ENCODE measurements at regions not wholly inside any gene's neighbourhood (a gene's known extent, or its start where the extent isn't known, plus 50 kb on each side); places are given as distances from the start of the nearest gene placed in this dataset.
A peak's percentile ranks its signal among the peaks of the same experiment; 100 is the strongest.

DNA sequence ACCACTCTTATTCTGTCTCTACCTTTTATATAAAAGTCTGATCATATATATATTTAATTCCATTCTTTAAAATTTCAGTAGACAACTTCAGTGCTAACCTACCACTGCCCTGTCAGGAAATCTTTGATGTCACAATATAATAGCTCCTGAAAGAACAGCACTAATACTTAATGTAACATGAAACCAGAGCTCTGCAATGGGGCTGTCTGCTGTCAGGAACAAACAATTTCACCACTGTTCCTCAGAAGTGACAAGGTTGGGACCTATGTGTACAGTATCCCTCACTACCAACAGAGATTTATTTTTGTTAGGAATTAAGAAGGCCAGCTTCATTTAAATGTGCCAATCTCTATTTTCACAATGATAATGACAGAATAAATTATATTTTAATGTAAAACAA lies 165.5 kb upstream of the C11orf58 start:
- no peak for TF ChIP-seq GLIS3 (CRISPR knock-in tag; IDR thresholded peaks at IDR 0.05)
- TF ChIP-seq, protein P1, sequence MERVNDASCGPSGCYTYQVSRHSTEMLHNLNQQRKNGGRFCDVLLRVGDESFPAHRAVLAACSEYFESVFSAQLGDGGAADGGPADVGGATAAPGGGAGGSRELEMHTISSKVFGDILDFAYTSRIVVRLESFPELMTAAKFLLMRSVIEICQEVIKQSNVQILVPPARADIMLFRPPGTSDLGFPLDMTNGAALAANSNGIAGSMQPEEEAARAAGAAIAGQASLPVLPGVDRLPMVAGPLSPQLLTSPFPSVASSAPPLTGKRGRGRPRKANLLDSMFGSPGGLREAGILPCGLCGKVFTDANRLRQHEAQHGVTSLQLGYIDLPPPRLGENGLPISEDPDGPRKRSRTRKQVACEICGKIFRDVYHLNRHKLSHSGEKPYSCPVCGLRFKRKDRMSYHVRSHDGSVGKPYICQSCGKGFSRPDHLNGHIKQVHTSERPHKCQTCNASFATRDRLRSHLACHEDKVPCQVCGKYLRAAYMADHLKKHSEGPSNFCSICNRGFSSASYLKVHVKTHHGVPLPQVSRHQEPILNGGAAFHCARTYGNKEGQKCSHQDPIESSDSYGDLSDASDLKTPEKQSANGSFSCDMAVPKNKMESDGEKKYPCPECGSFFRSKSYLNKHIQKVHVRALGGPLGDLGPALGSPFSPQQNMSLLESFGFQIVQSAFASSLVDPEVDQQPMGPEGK (CRISPR knock-in tag; IDR thresholded peaks at IDR 0.05; ENCODE audit: borderline replicate concordance), result no peak
- TF ChIP-seq, protein P2, sequence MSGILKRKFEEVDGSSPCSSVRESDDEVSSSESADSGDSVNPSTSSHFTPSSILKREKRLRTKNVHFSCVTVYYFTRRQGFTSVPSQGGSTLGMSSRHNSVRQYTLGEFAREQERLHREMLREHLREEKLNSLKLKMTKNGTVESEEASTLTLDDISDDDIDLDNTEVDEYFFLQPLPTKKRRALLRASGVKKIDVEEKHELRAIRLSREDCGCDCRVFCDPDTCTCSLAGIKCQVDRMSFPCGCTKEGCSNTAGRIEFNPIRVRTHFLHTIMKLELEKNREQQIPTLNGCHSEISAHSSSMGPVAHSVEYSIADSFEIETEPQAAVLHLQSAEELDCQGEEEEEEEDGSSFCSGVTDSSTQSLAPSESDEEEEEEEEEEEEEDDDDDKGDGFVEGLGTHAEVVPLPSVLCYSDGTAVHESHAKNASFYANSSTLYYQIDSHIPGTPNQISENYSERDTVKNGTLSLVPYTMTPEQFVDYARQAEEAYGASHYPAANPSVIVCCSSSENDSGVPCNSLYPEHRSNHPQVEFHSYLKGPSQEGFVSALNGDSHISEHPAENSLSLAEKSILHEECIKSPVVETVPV (CRISPR knock-in tag; IDR thresholded peaks at IDR 0.05), result no peak
- TF ChIP-seq ISL1 (CRISPR knock-in tag; IDR thresholded peaks at IDR 0.05), result no peak
- TF ChIP-seq, protein P3, sequence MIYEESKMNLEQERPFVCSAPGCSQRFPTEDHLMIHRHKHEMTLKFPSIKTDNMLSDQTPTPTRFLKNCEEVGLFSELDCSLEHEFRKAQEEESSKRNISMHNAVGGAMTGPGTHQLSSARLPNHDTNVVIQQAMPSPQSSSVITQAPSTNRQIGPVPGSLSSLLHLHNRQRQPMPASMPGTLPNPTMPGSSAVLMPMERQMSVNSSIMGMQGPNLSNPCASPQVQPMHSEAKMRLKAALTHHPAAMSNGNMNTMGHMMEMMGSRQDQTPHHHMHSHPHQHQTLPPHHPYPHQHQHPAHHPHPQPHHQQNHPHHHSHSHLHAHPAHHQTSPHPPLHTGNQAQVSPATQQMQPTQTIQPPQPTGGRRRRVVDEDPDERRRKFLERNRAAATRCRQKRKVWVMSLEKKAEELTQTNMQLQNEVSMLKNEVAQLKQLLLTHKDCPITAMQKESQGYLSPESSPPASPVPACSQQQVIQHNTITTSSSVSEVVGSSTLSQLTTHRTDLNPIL (CRISPR knock-in tag; IDR thresholded peaks at IDR 0.05; ENCODE audit: low read depth), result no peak
- TF ChIP-seq ESRRG (CRISPR knock-in tag; IDR thresholded peaks at IDR 0.05), result no peak
- no peak for TF ChIP-seq TOX (CRISPR knock-in tag; IDR thresholded peaks at IDR 0.05; ENCODE audit: borderline replicate concordance)
- no peak for TF ChIP-seq RARB (CRISPR knock-in tag; IDR thresholded peaks at IDR 0.05)
- TF ChIP-seq BACH2 (CRISPR knock-in tag; IDR thresholded peaks at IDR 0.05; ENCODE audit: borderline replicate concordance), result no peak
- no peak for TF ChIP-seq ZFP30 (CRISPR knock-in tag; IDR thresholded peaks at IDR 0.05)
- no peak for TF ChIP-seq ARNTL (CRISPR knock-in tag; IDR thresholded peaks at IDR 0.05; ENCODE audit: borderline replicate concordance, low read depth)
- TF ChIP-seq, protein P4, sequence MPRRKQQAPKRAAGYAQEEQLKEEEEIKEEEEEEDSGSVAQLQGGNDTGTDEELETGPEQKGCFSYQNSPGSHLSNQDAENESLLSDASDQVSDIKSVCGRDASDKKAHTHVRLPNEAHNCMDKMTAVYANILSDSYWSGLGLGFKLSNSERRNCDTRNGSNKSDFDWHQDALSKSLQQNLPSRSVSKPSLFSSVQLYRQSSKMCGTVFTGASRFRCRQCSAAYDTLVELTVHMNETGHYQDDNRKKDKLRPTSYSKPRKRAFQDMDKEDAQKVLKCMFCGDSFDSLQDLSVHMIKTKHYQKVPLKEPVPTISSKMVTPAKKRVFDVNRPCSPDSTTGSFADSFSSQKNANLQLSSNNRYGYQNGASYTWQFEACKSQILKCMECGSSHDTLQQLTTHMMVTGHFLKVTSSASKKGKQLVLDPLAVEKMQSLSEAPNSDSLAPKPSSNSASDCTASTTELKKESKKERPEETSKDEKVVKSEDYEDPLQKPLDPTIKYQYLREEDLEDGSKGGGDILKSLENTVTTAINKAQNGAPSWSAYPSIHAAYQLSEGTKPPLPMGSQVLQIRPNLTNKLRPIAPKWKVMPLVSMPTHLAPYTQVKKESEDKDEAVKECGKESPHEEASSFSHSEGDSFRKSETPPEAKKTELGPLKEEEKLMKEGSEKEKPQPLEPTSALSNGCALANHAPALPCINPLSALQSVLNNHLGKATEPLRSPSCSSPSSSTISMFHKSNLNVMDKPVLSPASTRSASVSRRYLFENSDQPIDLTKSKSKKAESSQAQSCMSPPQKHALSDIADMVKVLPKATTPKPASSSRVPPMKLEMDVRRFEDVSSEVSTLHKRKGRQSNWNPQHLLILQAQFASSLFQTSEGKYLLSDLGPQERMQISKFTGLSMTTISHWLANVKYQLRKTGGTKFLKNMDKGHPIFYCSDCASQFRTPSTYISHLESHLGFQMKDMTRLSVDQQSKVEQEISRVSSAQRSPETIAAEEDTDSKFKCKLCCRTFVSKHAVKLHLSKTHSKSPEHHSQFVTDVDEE (CRISPR knock-in tag; IDR thresholded peaks at IDR 0.05), result no peak
- no peak for TF ChIP-seq OSR1 (CRISPR knock-in tag; IDR thresholded peaks at IDR 0.05)
- no peak for TF ChIP-seq ZNF8 (CRISPR knock-in tag; IDR thresholded peaks at IDR 0.05)
- TF ChIP-seq SNAI2 (CRISPR knock-in tag; IDR thresholded peaks at IDR 0.05), result no peak
- TF ChIP-seq CSDC2 (CRISPR knock-in tag; IDR thresholded peaks at IDR 0.05), result no peak
- TF ChIP-seq ZNF70 (CRISPR knock-in tag; IDR thresholded peaks at IDR 0.05), result no peak
- TF ChIP-seq, protein P5, sequence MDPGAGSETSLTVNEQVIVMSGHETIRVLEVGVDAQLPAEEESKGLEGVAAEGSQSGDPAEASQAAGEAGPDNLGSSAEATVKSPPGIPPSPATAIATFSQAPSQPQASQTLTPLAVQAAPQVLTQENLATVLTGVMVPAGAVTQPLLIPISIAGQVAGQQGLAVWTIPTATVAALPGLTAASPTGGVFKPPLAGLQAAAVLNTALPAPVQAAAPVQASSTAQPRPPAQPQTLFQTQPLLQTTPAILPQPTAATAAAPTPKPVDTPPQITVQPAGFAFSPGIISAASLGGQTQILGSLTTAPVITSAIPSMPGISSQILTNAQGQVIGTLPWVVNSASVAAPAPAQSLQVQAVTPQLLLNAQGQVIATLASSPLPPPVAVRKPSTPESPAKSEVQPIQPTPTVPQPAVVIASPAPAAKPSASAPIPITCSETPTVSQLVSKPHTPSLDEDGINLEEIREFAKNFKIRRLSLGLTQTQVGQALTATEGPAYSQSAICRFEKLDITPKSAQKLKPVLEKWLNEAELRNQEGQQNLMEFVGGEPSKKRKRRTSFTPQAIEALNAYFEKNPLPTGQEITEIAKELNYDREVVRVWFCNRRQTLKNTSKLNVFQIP (CRISPR knock-in tag; IDR thresholded peaks at IDR 0.05; ENCODE audit: borderline replicate concordance, low read depth), result no peak
- no peak for TF ChIP-seq ZFP3 (CRISPR knock-in tag; IDR thresholded peaks at IDR 0.05)
- no peak for TF ChIP-seq PPARA (CRISPR knock-in tag; IDR thresholded peaks at IDR 0.05; ENCODE audit: borderline replicate concordance)
- ATAC-seq, result peak; percentile 27; the same call in 2 of the 3 replicates

DNA sequence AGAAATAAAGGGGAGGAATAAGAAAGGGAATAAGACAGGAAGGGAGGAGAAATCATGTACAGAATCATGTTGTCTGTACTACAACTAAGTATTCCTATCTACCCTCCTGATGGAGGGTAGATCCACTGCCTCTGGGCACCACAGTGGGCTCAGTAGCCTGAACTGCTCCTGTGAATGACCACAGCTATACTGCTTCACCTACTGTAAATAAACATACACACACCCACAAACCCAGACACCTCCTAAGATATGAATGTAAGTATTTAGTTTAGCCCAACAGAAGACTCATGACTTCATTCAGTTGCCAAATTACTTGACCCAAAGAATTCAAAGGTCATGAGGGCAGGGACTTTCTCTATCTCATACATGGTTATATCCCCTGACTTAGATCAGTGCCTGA lies 177.3 kb upstream of the C11orf58 start:
- no peak for ATAC-seq
- TF ChIP-seq, protein P2 (CRISPR knock-in tag; IDR thresholded peaks at IDR 0.05), result no peak
- TF ChIP-seq GLIS3 (CRISPR knock-in tag; IDR thresholded peaks at IDR 0.05) (no peak), PPARA (CRISPR knock-in tag; IDR thresholded peaks at IDR 0.05; ENCODE audit: borderline replicate concordance) (no peak), ZC3H10 (CRISPR knock-in tag; IDR thresholded peaks at IDR 0.05) (no peak), CSDC2 (CRISPR knock-in tag; IDR thresholded peaks at IDR 0.05) (no peak), ZNF565 (CRISPR knock-in tag; conservative IDR thresholded peaks at IDR 0.05; ENCODE audit: low read depth) (no peak), TCF4 (CRISPR knock-in tag; IDR thresholded peaks at IDR 0.05; ENCODE audit: borderline replicate concordance) (no peak), RARB (CRISPR knock-in tag; IDR thresholded peaks at IDR 0.05) (no peak)
- TF ChIP-seq, protein P3 (CRISPR knock-in tag; IDR thresholded peaks at IDR 0.05; ENCODE audit: low read depth), result no peak
- TF ChIP-seq, protein P1 (CRISPR knock-in tag; IDR thresholded peaks at IDR 0.05; ENCODE audit: borderline replicate concordance), result no peak
- TF ChIP-seq, protein P4 (CRISPR knock-in tag; IDR thresholded peaks at IDR 0.05), result no peak

Data from SK-N-SH treated with all-trans-retinoic acid at 6 μM for 48 hours (cell line).